H9 (cell line): ENCODE measurements at regions not wholly inside any gene's neighbourhood (a gene's known extent, or its start where the extent isn't known, plus 50 kb on each side); places are given as distances from the start of the nearest gene placed in this dataset.

Experiments used
- DNase-seq: peaks from one replicate; pipeline ENCODE4 v3.0.0-alpha.2; 2017
- H2AFZ ChIP-seq: one replicate; pipeline ENCODE4 v1.6.1; 2013; ENCODE audit warnings: mild to moderate bottlenecking, low read length, control low read depth, moderate library complexity
- H2AK5ac ChIP-seq: 2 replicates; pipeline ENCODE4 v1.6.1; 2013; ENCODE audit warnings: low read length, control low read depth, mixed read lengths; ENCODE audit not compliant: insufficient read length
- H2BK120ac ChIP-seq: one replicate; pipeline ENCODE4 v1.6.1; 2013; ENCODE audit warnings: low read depth, mild to moderate bottlenecking, low read length, control low read depth, inconsistent platforms; ENCODE audit not compliant: poor library complexity, severe bottlenecking
- H2BK12ac ChIP-seq: 2 replicates; pipeline ENCODE4 v1.6.1; 2013; ENCODE audit warnings: low read length, control low read depth, mixed read lengths, low read depth; ENCODE audit not compliant: insufficient read length
- H2BK15ac ChIP-seq: 2 replicates; pipeline ENCODE4 v1.6.1; 2013; ENCODE audit warnings: low read depth, low read length, control low read depth
- H2BK20ac ChIP-seq: one replicate; pipeline ENCODE4 v1.6.1; 2013; ENCODE audit warnings: low read depth, mild to moderate bottlenecking, low read length, control low read depth, inconsistent platforms; ENCODE audit not compliant: poor library complexity, severe bottlenecking
- H2BK5ac ChIP-seq: 2 replicates; pipeline ENCODE4 v1.6.1; 2013; ENCODE audit warnings: low read length, control low read depth, mixed read lengths; ENCODE audit not compliant: insufficient read length
- H3K14ac ChIP-seq: 2 replicates; pipeline ENCODE4 v1.6.1; 2013; ENCODE audit warnings: low read length, control low read depth; ENCODE audit not compliant: insufficient read depth
- H3K18ac ChIP-seq: 2 replicates; pipeline ENCODE4 v1.6.1; 2013; ENCODE audit warnings: low read depth, mild to moderate bottlenecking, mixed read lengths, low read length, control low read depth; ENCODE audit not compliant: insufficient read length
- H3K23ac ChIP-seq: 2 replicates; pipeline ENCODE4 v1.6.1; 2013; ENCODE audit warnings: low read length, control low read depth, mixed read lengths, low read depth; ENCODE audit not compliant: insufficient read length
- H3K23me2 ChIP-seq: 2 replicates; pipeline ENCODE4 v1.6.1; 2013; ENCODE audit warnings: low read depth, mild to moderate bottlenecking, mixed read lengths, low read length, control low read depth; ENCODE audit not compliant: insufficient read length, poor library complexity, severe bottlenecking
- H3K27ac ChIP-seq: 2 replicates; pipeline ENCODE4 v1.5.1; 2013; ENCODE audit warnings: low read length, control low read depth, mixed read lengths, low read depth; ENCODE audit not compliant: insufficient read length
- H3K27me3 ChIP-seq: 2 replicates; pipeline ENCODE4 v1.6.1; 2013; ENCODE audit warnings: low read length, control low read depth, inconsistent platforms; ENCODE audit not compliant: insufficient read depth
- H3K4ac ChIP-seq: 2 replicates; pipeline ENCODE4 v1.6.1; 2013; ENCODE audit warnings: low read depth, mild to moderate bottlenecking, control low read depth, inconsistent platforms, low read length, moderate library complexity
- H3K4me1 ChIP-seq: 2 replicates; pipeline ENCODE4 v1.6.1; 2013; ENCODE audit warnings: low read length, control low read depth, inconsistent platforms; ENCODE audit not compliant: insufficient read depth
- H3K4me2 ChIP-seq: 2 replicates; pipeline ENCODE4 v1.6.1; 2013; ENCODE audit warnings: low read length, control low read depth, mixed read lengths; ENCODE audit not compliant: insufficient read length, insufficient read depth
- H3K56ac ChIP-seq: 2 replicates; pipeline ENCODE4 v1.6.1; 2013; ENCODE audit warnings: low read depth, mild to moderate bottlenecking, mixed read lengths, low read length, control low read depth; ENCODE audit not compliant: insufficient read length
- H3K79me1 ChIP-seq: 2 replicates; pipeline ENCODE4 v1.6.1; 2013; ENCODE audit warnings: low read depth, mild to moderate bottlenecking, moderate library complexity, low read length, control low read depth, inconsistent platforms; ENCODE audit not compliant: insufficient read depth, poor library complexity, severe bottlenecking
- H3K79me2 ChIP-seq: 2 replicates; pipeline ENCODE4 v1.6.1; 2013; ENCODE audit warnings: low read length, control low read depth, inconsistent platforms; ENCODE audit not compliant: insufficient read depth
- H3K9ac ChIP-seq: 2 replicates; pipeline ENCODE4 v1.6.1; 2013; ENCODE audit warnings: low read length, control low read depth, mixed read lengths; ENCODE audit not compliant: insufficient read length; ENCODE audit errors: extremely low read depth
- H3K9me3 ChIP-seq: one replicate; pipeline ENCODE4 v1.6.1; 2013; ENCODE audit warnings: low read depth, low read length, inconsistent platforms; ENCODE audit not compliant: control insufficient read depth
- H3T11ph ChIP-seq: one replicate; pipeline ENCODE4 v1.6.1; 2013; ENCODE audit warnings: mild to moderate bottlenecking, low read length, control low read depth, inconsistent platforms
- H4K20me1 ChIP-seq: one replicate; pipeline ENCODE4 v1.6.1; 2013; ENCODE audit not compliant: control insufficient read depth, insufficient read length, insufficient read depth
- H4K5ac ChIP-seq: 2 replicates; pipeline ENCODE4 v1.6.1; 2013; ENCODE audit warnings: low read depth, mild to moderate bottlenecking, mixed read lengths, low read length, control low read depth; ENCODE audit not compliant: insufficient read length
- H4K8ac ChIP-seq: replicated peaks from 2 replicates; pipeline ENCODE4 v1.6.1; 2013; ENCODE audit warnings: low read length, control low read depth, mixed read lengths, low read depth; ENCODE audit not compliant: insufficient read length
- H4K91ac ChIP-seq: 2 replicates; pipeline ENCODE4 v1.6.1; 2013; ENCODE audit warnings: low read depth, mild to moderate bottlenecking, moderate library complexity, mixed read lengths, low read length, control low read depth; ENCODE audit not compliant: insufficient read length
- H3K27ac Mint-ChIP-seq, 3 experiments: 2 replicates in 2 of 3; 3 replicates in 1 of 3; pipeline ENCODE4 v1.8.0; 2020 to 2021; ENCODE audit warnings: mixed read lengths in 3 of 3, mild to moderate bottlenecking in 1 of 3, moderate library complexity in 1 of 3
- H3K27me3 Mint-ChIP-seq: 2 replicates; pipeline ENCODE4 v1.8.0; 2021; ENCODE audit warnings: low read depth, mild to moderate bottlenecking, moderate library complexity, mixed read lengths
- H3K36me3 Mint-ChIP-seq, 3 experiments: 2 replicates in 2 of 3; 3 replicates in 1 of 3; pipeline ENCODE4 v1.8.0; 2020 to 2021; ENCODE audit warnings: low read depth in 3 of 3, mixed read lengths in 3 of 3; ENCODE audit not compliant: insufficient read depth in 1 of 3
- H3K4me1 Mint-ChIP-seq, 2 experiments: 2 replicates each; pipeline ENCODE4 v1.8.0; 2020; ENCODE audit warnings: mixed read lengths in 2 of 2
- H3K4me3 Mint-ChIP-seq, 2 experiments: 2 replicates in 1 of 2; 3 replicates in 1 of 2; pipeline ENCODE4 v1.8.0; 2020 to 2021; ENCODE audit warnings: mild to moderate bottlenecking in 2 of 2, mixed read lengths in 2 of 2, moderate library complexity in 1 of 2
- H3K9me3 Mint-ChIP-seq, 2 experiments: 2 replicates in 1 of 2; 3 replicates in 1 of 2; pipeline ENCODE4 v1.8.0; 2020; ENCODE audit warnings: mild to moderate bottlenecking in 2 of 2, mixed read lengths in 2 of 2, moderate library complexity in 1 of 2
- CTCF ChIP-seq: fragments of 200-600 bp; sonication (generic); conservative IDR thresholded peaks from 3 replicates; pipeline ENCODE4 v1.8.0; 2021; ENCODE audit warnings: antibody characterized with exemption, mild to moderate bottlenecking
- WGBS: extraction: QIAGEN DNeasy Blood & Tissue Kit; methylation state at CpG from one replicate; pipeline ENCODE4 v1.1.7; 2013; ENCODE audit warnings: missing lambda C conversion rate, low lambda C conversion rate, mixed read lengths; ENCODE audit not compliant: insufficient read length; ENCODE audit errors: extremely low coverage; 5-methylcytosine and 5-hydroxymethylcytosine counted together

- Mint-ChIP-seq H3K4me3 (no peak overlapping the region), H3K36me3 (peaks cover 7 to 27% (median 10%) of the 10 kb centered on the region in 3 experiments), H3K27ac (no peak overlapping the region), H3K27me3 (no peaks in the 10 kb centered on the region), H3K4me1 (0 out of 4 replicates have a peak, but pooled peaks cover 0 to 4% of the 10 kb centered on the region in 2 experiments), H3K9me3 (peaks cover 15 to 26% of the 10 kb centered on the region in 2 experiments)
- H2BK15ac ChIP-seq: no peak overlapping the region
- H2AK5ac ChIP-seq: no peak overlapping the region
- no peak overlapping the region for H3K18ac ChIP-seq
- no CpG with 5 or more reads among the region's 4 CpGs for WGBS
- H3K79me1 ChIP-seq: no peaks in the 10 kb centered on the region
- H2BK20ac ChIP-seq: no peak overlapping the region
- no peak overlapping the region for H3K27ac ChIP-seq
- no peak overlapping the region for H4K8ac ChIP-seq
- H3K4ac ChIP-seq: no peak overlapping the region
- no peak for TF ChIP-seq CTCF
- H3K4me2 ChIP-seq: no peak overlapping the region
- no peaks in the 10 kb centered on the region for H3K4me1 ChIP-seq
- no peak overlapping the region for H3T11ph ChIP-seq
- no peak overlapping the region for H3K14ac ChIP-seq
- H2BK5ac ChIP-seq: no peak overlapping the region
- no peaks in the 10 kb centered on the region for H3K27me3 ChIP-seq
- H3K9ac ChIP-seq: no peak overlapping the region
- H2BK120ac ChIP-seq: no peak overlapping the region
- no peaks in the 10 kb centered on the region for H3K23me2 ChIP-seq
- H4K20me1 ChIP-seq: no peaks in the 10 kb centered on the region
- H4K91ac ChIP-seq: no peak overlapping the region
- no peak for DNase-seq
- no peak overlapping the region for H2BK12ac ChIP-seq
- no peak overlapping the region for H4K5ac ChIP-seq
- H3K56ac ChIP-seq: no peak overlapping the region
- H3K23ac ChIP-seq: no peak overlapping the region
- H2AFZ ChIP-seq: no peak overlapping the region
- no peaks in the 10 kb centered on the region for H3K9me3 ChIP-seq
- H3K79me2 ChIP-seq: no peaks in the 10 kb centered on the region
Observed at GRCh38 chr9:25427898-25428297, 250.3 kb downstream of the TUSC1 start.
